Stomach (tissue), 4 donors: ENCODE measurements at regions not wholly inside any gene's neighbourhood (a gene's known extent, or its start where the extent isn't known, plus 50 kb on each side); places are given as distances from the start of the nearest gene placed in this dataset.

Experiments
- CTCF ChIP-seq, 7 experiments: fragments of 450-650 bp in 4 of 7; fragments of 200-600 bp in 3 of 7; sonication (generic) in 3 of 7; IDR thresholded peaks; one replicate each; pipeline ENCODE4 v1.5.1; 2016 to 2019; ENCODE audit warnings: antibody characterized with exemption in 7 of 7, control low read depth in 2 of 7, mild to moderate bottlenecking in 1 of 7
- POLR2A ChIP-seq, 4 donors: fragments of 450-650 bp; IDR thresholded peaks; one replicate each; pipeline ENCODE4 v1.6.1; 2016; ENCODE audit warnings: antibody characterized with exemption in 4 of 4, control low read depth in 2 of 4, mild to moderate bottlenecking in 1 of 4, moderate library complexity in 1 of 4

GRCh38 chr15:46258056-46258455 is 623.2 kb downstream of the SQOR start:
- TF ChIP-seq CTCF (IDR thresholded peaks at IDR 0.05) (no peak), POLR2A (IDR thresholded peaks at IDR 0.05) (no peak)
